Lung (tissue), 11 donors: ENCODE measurements at regions not wholly inside any gene's neighbourhood (a gene's known extent, or its start where the extent isn't known, plus 50 kb on each side); places are given as distances from the start of the nearest gene placed in this dataset.

Source experiments
- ATAC-seq: fragments of 200-7000 bp; cut with Tn5 transposase; one replicate; pipeline ENCODE4 v1.9.1; 2020; ENCODE audit warnings: moderate number of reproducible peaks; ENCODE audit not compliant: insufficient read depth, low FRiP score
- DNase-seq, 3 donors: peaks; one replicate each; pipeline ENCODE4 v3.0.0-alpha.2; 2013 to 2017
- H3K27ac ChIP-seq, 2 donors: one replicate each; pipeline ENCODE4 v1.5.1; 2013; ENCODE audit warnings: mild to moderate bottlenecking in 2 of 2, moderate library complexity in 2 of 2, control low read depth in 1 of 2, inconsistent platforms in 1 of 2, low read depth in 1 of 2, low read length in 1 of 2
- H3K27me3 ChIP-seq, 3 donors: one replicate each; pipeline ENCODE4 v1.5.1; 2013; ENCODE audit warnings: low read length in 2 of 3; ENCODE audit not compliant: control insufficient read depth in 3 of 3, insufficient read depth in 3 of 3
- H3K36me3 ChIP-seq, 4 donors: one replicate each; pipeline ENCODE4 v1.5.1; 2013; ENCODE audit warnings: low read length in 4 of 4, mild to moderate bottlenecking in 1 of 4, moderate library complexity in 1 of 4; ENCODE audit not compliant: control insufficient read depth in 4 of 4, insufficient read depth in 4 of 4
- H3K4me1 ChIP-seq, 5 donors: one replicate each; pipeline ENCODE4 v1.5.1; 2013; ENCODE audit warnings: low read length in 5 of 5, mild to moderate bottlenecking in 2 of 5, moderate library complexity in 1 of 5; ENCODE audit not compliant: control insufficient read depth in 5 of 5, insufficient read depth in 5 of 5
- H3K4me3 ChIP-seq: one replicate; pipeline ENCODE4 v1.5.1; 2013; ENCODE audit warnings: mild to moderate bottlenecking, control low read depth, moderate library complexity
- H3K9ac ChIP-seq, 2 donors: one replicate each; pipeline ENCODE4 v1.5.1; 2013; ENCODE audit warnings: low read length in 2 of 2, control low read depth in 1 of 2; ENCODE audit not compliant: insufficient read depth in 1 of 2
- H3K9me3 ChIP-seq, 4 donors: one replicate each; pipeline ENCODE4 v1.5.1; 2013; ENCODE audit warnings: low read length in 3 of 4, mild to moderate bottlenecking in 1 of 4, moderate library complexity in 1 of 4; ENCODE audit not compliant: control insufficient read depth in 4 of 4, insufficient read depth in 3 of 4
- CTCF ChIP-seq: IDR thresholded peaks from 2 replicates; pipeline ENCODE4 v1.5.1; 2012; ENCODE audit warnings: mild to moderate bottlenecking; ENCODE audit errors: control extremely low read depth, extremely low read depth
- WGBS, 2 donors: extraction: QIAGEN DNeasy Blood & Tissue Kit; methylation state at CpG; one replicate each; pipeline ENCODE4 v1.1.7; 2013; 5-methylcytosine and 5-hydroxymethylcytosine counted together
- donor health status: control.
- donor health status: control.
- donor health status: Bipolar disorder and iron deficiency.
- donor health status: healthy.
- donor health status: DM: yes; HTN: yes; CAD: no.

- DNase-seq = no peak
- H3K9me3 ChIP-seq = peaks cover 0 to 4% (median 1%) of the 10 kb centered on the region in 4 donors
- no peak overlapping the region for H3K27ac ChIP-seq
- no peak for TF ChIP-seq CTCF
- no peak overlapping the region for H3K4me3 ChIP-seq
- WGBS, 2 donors = 85% methylated on average over 2 of the region's 2 CpGs
- H3K4me1 ChIP-seq = no peaks in the 10 kb centered on the region
- no peak overlapping the region for H3K9ac ChIP-seq
- ATAC-seq = no peak
- no peaks in the 10 kb centered on the region for H3K27me3 ChIP-seq
- H3K36me3 ChIP-seq = no peaks in the 10 kb centered on the region
Observed at GRCh38 chr13:63492604-63493003, 2077.0 kb upstream of the PCDH20 start.

- Histone ChIP-seq H3K27ac (no peak overlapping the region), H3K4me3 (no peak overlapping the region), H3K4me1 (no peaks in the 10 kb centered on the region), H3K36me3 (no peaks in the 10 kb centered on the region), H3K9ac (no peak overlapping the region), H3K27me3 (no peaks in the 10 kb centered on the region), H3K9me3 (no peaks in the 10 kb centered on the region)
- no peak for TF ChIP-seq CTCF
- ATAC-seq (no peak), DNase-seq (no peak)
- 80 to 82% methylated on average over 1 of the region's 1 CpG for WGBS, 2 donors
Observed at GRCh38 chr13:63490149-63490548, 2074.5 kb upstream of the PCDH20 start.

GRCh38 chr13:63481334-63481733 lies 2065.7 kb upstream of the PCDH20 start:
- DNase-seq = peak; percentile 23 to 74 (median 62)
- H3K9ac ChIP-seq = no peak overlapping the region
- H3K36me3 ChIP-seq = no peaks in the 10 kb centered on the region
- H3K27ac ChIP-seq = no peak overlapping the region
- H3K9me3 ChIP-seq = no peaks in the 10 kb centered on the region
- H3K4me1 ChIP-seq = peaks cover 0 to 5% (median 0%) of the 10 kb centered on the region in 5 donors
- H3K4me3 ChIP-seq = no peak overlapping the region
- TF ChIP-seq CTCF = no peak
- ATAC-seq = no peak
- H3K27me3 ChIP-seq = no peaks in the 10 kb centered on the region

- ATAC-seq (no peak), DNase-seq (no peak)
- WGBS, 2 donors = 65 to 70% methylated on average over 1 of the region's 1 CpG
- Histone ChIP-seq H3K27me3 (no peaks in the 10 kb centered on the region), H3K4me3 (no peak overlapping the region), H3K36me3 (no peaks in the 10 kb centered on the region), H3K4me1 (no peaks in the 10 kb centered on the region), H3K9me3 (no peaks in the 10 kb centered on the region), H3K9ac (no peak overlapping the region), H3K27ac (no peak overlapping the region)
- no peak for TF ChIP-seq CTCF
Observed at GRCh38 chr13:63472711-63473110, 2057.1 kb upstream of the PCDH20 start.
